DOHH2 (cell line): ENCODE measurements at regions not wholly inside any gene's neighbourhood (a gene's known extent, or its start where the extent isn't known, plus 50 kb on each side); places are given as distances from the start of the nearest gene placed in this dataset.

Source experiments
- H3F3A ChIP-seq: fragments of 200-600 bp; sonication (generic), shearing (Covaris generic); 2 replicates; pipeline ENCODE4 v1.6.0; 2016; ENCODE audit warnings: antibody characterized with exemption, mild to moderate bottlenecking; ENCODE audit not compliant: control insufficient read depth, insufficient read depth
- H3K27ac ChIP-seq: fragments of 200-600 bp; sonication (generic); 2 replicates; pipeline ENCODE4 v1.5.1; 2014; ENCODE audit warnings: low read depth, mild to moderate bottlenecking, low read length, moderate library complexity
- H3K27me3 ChIP-seq: fragments of 200-600 bp; sonication (generic); 2 replicates; pipeline ENCODE4 v1.6.1; 2014; ENCODE audit warnings: mild to moderate bottlenecking, low read length, mixed read lengths; ENCODE audit not compliant: control insufficient read depth
- H3K36me3 ChIP-seq: fragments of 200-600 bp; sonication (generic); 2 replicates; pipeline ENCODE4 v1.6.1; 2014; ENCODE audit warnings: mild to moderate bottlenecking, low read length, moderate library complexity, mixed read lengths; ENCODE audit not compliant: control insufficient read depth
- H3K4me1 ChIP-seq: fragments of 200-600 bp; sonication (generic); 2 replicates; pipeline ENCODE4 v1.6.1; 2014; ENCODE audit warnings: mild to moderate bottlenecking, low read length, mixed read lengths; ENCODE audit not compliant: control insufficient read depth
- H3K4me2 ChIP-seq: fragments of 200-600 bp; sonication (generic); 2 replicates; pipeline ENCODE4 v1.6.0; 2014; ENCODE audit warnings: mild to moderate bottlenecking, low read length, moderate library complexity
- H3K4me3 ChIP-seq: fragments of 200-600 bp; sonication (generic); 2 replicates; pipeline ENCODE4 v1.5.1; 2014; ENCODE audit warnings: mild to moderate bottlenecking, low read length, mixed read lengths
- H3K79me2 ChIP-seq: fragments of 200-600 bp; sonication (generic); 2 replicates; pipeline ENCODE4 v1.6.1; 2014; ENCODE audit warnings: mild to moderate bottlenecking, low read length, mixed read lengths; ENCODE audit not compliant: control insufficient read depth
- H3K9me2 ChIP-seq: fragments of 200-600 bp; sonication (generic); replicated peaks from 2 replicates; pipeline ENCODE4 v1.6.1; 2014; ENCODE audit warnings: mild to moderate bottlenecking, low read length, mixed read lengths; ENCODE audit not compliant: control insufficient read depth
- H3K9me3 ChIP-seq: fragments of 200-600 bp; sonication (generic); 2 replicates; pipeline ENCODE4 v1.6.1; 2014; ENCODE audit warnings: antibody characterized with exemption, low read length, mixed read lengths; ENCODE audit not compliant: control insufficient read depth, insufficient read depth
- H4K20me1 ChIP-seq: fragments of 200-600 bp; sonication (generic); 2 replicates; pipeline ENCODE4 v1.6.0; 2014; ENCODE audit warnings: low read depth, mild to moderate bottlenecking, antibody characterized with exemption, low read length, moderate library complexity; ENCODE audit not compliant: control insufficient read depth, insufficient read depth
- EZH2phosphoT487 ChIP-seq: fragments of 200-600 bp; sonication (generic); IDR thresholded peaks from 2 replicates; pipeline ENCODE4 v1.6.1; 2017; ENCODE audit warnings: borderline replicate concordance, mild to moderate bottlenecking, antibody characterized with exemption, low read length, moderate library complexity, mixed read lengths
- TF ChIP-seq, protein P1 (sequence below): fragments of 200-600 bp; sonication (generic); IDR thresholded peaks from one replicate; pipeline ENCODE4 v1.5.1; 2014; ENCODE audit warnings: antibody characterized with exemption, mild to moderate bottlenecking, low read depth, low read length; ENCODE audit not compliant: poor library complexity, severe bottlenecking

GRCh38 chr22:34761111-34761510 is 304.8 kb upstream of the ISX start:
- H3K79me2 ChIP-seq, result no peaks in the 10 kb centered on the region
- H3F3A ChIP-seq, result no peaks in the 10 kb centered on the region
- TF ChIP-seq, protein P1, sequence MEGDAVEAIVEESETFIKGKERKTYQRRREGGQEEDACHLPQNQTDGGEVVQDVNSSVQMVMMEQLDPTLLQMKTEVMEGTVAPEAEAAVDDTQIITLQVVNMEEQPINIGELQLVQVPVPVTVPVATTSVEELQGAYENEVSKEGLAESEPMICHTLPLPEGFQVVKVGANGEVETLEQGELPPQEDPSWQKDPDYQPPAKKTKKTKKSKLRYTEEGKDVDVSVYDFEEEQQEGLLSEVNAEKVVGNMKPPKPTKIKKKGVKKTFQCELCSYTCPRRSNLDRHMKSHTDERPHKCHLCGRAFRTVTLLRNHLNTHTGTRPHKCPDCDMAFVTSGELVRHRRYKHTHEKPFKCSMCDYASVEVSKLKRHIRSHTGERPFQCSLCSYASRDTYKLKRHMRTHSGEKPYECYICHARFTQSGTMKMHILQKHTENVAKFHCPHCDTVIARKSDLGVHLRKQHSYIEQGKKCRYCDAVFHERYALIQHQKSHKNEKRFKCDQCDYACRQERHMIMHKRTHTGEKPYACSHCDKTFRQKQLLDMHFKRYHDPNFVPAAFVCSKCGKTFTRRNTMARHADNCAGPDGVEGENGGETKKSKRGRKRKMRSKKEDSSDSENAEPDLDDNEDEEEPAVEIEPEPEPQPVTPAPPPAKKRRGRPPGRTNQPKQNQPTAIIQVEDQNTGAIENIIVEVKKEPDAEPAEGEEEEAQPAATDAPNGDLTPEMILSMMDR, result no peak
- H3K4me2 ChIP-seq, result no peak overlapping the region
- no peaks in the 10 kb centered on the region for H3K36me3 ChIP-seq
- no peaks in the 10 kb centered on the region for H3K9me2 ChIP-seq
- H3K4me1 ChIP-seq, result no peaks in the 10 kb centered on the region
- H3K9me3 ChIP-seq, result no peaks in the 10 kb centered on the region
- H4K20me1 ChIP-seq, result no peaks in the 10 kb centered on the region
- no peaks in the 10 kb centered on the region for H3K27me3 ChIP-seq
- H3K4me3 ChIP-seq, result no peak overlapping the region
- H3K27ac ChIP-seq, result no peak overlapping the region

- H3K36me3 ChIP-seq, result no peaks in the 10 kb centered on the region
- TF ChIP-seq EZH2phosphoT487, result no peak
- TF ChIP-seq, protein P1, result no peak
- H3K9me3 ChIP-seq, result no peaks in the 10 kb centered on the region
- H3K4me1 ChIP-seq, result no peaks in the 10 kb centered on the region
- no peaks in the 10 kb centered on the region for H3K79me2 ChIP-seq
- H3K27me3 ChIP-seq, result no peaks in the 10 kb centered on the region
- no peaks in the 10 kb centered on the region for H3F3A ChIP-seq
- no peak overlapping the region for H3K4me3 ChIP-seq
- no peak overlapping the region for H3K4me2 ChIP-seq
- no peaks in the 10 kb centered on the region for H3K9me2 ChIP-seq
- H3K27ac ChIP-seq, result no peak overlapping the region
- no peaks in the 10 kb centered on the region for H4K20me1 ChIP-seq
Measured at GRCh38 chr22:34763496-34763895, 302.5 kb upstream of the ISX start.

DNA sequence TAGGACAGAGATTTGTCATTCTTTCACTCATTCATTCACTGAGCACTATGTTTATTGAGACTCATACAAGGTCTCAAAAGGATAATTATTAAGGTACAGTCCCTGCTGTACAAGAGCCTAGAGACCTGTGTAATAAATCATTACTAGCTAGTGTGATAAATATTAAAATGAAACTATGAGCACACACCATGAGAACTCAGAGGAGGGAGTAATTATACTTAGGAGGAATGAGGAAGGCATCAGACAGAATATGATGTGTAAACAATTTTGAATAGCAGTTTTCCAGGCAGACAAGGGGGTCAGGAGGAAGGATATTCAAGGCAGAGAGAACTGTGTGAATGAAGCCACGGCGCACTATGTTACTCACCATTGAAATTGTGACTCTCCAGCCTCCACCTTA is 300.8 kb upstream of the ISX start:
- no peak overlapping the region for H3K4me2 ChIP-seq
- no peaks in the 10 kb centered on the region for H3K36me3 ChIP-seq
- H4K20me1 ChIP-seq, result no peaks in the 10 kb centered on the region
- H3K79me2 ChIP-seq, result no peaks in the 10 kb centered on the region
- no peak overlapping the region for H3K4me3 ChIP-seq
- H3K9me3 ChIP-seq, result no peaks in the 10 kb centered on the region
- no peaks in the 10 kb centered on the region for H3F3A ChIP-seq
- no peaks in the 10 kb centered on the region for H3K9me2 ChIP-seq
- TF ChIP-seq, protein P1, result no peak
- no peak for TF ChIP-seq EZH2phosphoT487
- no peak overlapping the region for H3K27ac ChIP-seq
- H3K27me3 ChIP-seq, result no peaks in the 10 kb centered on the region
- H3K4me1 ChIP-seq, result no peaks in the 10 kb centered on the region

DNA sequence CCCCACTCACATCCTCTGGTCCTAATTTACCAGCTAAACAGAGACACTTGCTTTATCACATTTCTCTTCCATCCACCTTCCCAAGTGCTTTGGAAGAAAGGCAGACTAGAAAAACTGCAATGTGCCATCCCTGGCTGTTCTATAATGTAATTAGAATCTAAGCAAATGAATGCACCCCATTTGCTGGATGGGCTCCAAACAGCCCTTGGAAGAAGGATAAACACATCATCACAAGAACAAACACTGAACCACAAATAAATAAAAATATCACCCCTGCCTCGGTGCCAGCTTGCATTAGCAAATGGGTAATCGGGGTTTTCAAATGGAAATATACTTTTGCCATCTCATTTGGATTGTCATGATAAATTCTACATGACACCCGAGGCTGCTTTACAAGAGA is 296.6 kb upstream of the ISX start:
- Histone ChIP-seq H3F3A (no peaks in the 10 kb centered on the region), H3K9me3 (no peaks in the 10 kb centered on the region), H3K9me2 (no peaks in the 10 kb centered on the region), H4K20me1 (no peaks in the 10 kb centered on the region), H3K79me2 (no peaks in the 10 kb centered on the region), H3K4me1 (no peaks in the 10 kb centered on the region), H3K4me3 (no peak overlapping the region), H3K27ac (no peak overlapping the region), H3K36me3 (no peaks in the 10 kb centered on the region), H3K4me2 (no peak overlapping the region), H3K27me3 (no peaks in the 10 kb centered on the region)
- TF ChIP-seq, protein P1, result no peak
- TF ChIP-seq EZH2phosphoT487, result no peak
